MG63 (cell line): ENCODE measurements at regions not wholly inside any gene's neighbourhood (a gene's known extent, or its start where the extent isn't known, plus 50 kb on each side); places are given as distances from the start of the nearest gene placed in this dataset.
A peak's percentile ranks its signal among the peaks of the same experiment; 100 is the strongest.

Experiments
- DNase-seq: peaks from one replicate; pipeline ENCODE4 v3.0.0-alpha.2; 2020
- H3K27me3 ChIP-seq: fragments of 250-450 bp; sonication (Bioruptor Pico); 2 replicates; pipeline ENCODE4 v1.5.1; 2020; ENCODE audit warnings: mild to moderate bottlenecking, moderate library complexity
- H3K36me3 ChIP-seq: fragments of 250-450 bp; sonication (Bioruptor Pico); 2 replicates; pipeline ENCODE4 v1.5.1; 2020; ENCODE audit warnings: mild to moderate bottlenecking, moderate library complexity
- H3K4me3 ChIP-seq: fragments of 250-450 bp; sonication (Bioruptor Pico); 2 replicates; pipeline ENCODE4 v1.5.1; 2020; ENCODE audit warnings: mild to moderate bottlenecking, moderate library complexity
- H3K9me3 ChIP-seq: fragments of 250-450 bp; sonication (Bioruptor Pico); 2 replicates; pipeline ENCODE4 v1.5.1; 2020; ENCODE audit warnings: mild to moderate bottlenecking, moderate library complexity

GRCh38 chr6:2551705-2552104 lies 199.0 kb downstream of the MYLK4 start:
- Histone ChIP-seq H3K4me3 (no peak overlapping the region), H3K36me3 (no peaks in the 10 kb centered on the region), H3K9me3 (no peaks in the 10 kb centered on the region), H3K27me3 (no peaks in the 10 kb centered on the region)
- no peak for DNase-seq

GRCh38 chr6:2550247-2550646 lies 200.5 kb downstream of the MYLK4 start:
- no peaks in the 10 kb centered on the region for H3K27me3 ChIP-seq
- no peaks in the 10 kb centered on the region for H3K9me3 ChIP-seq
- H3K4me3 ChIP-seq: no peak overlapping the region
- H3K36me3 ChIP-seq: no peaks in the 10 kb centered on the region
- DNase-seq: no peak

- DNase-seq: no peak
- H3K9me3 ChIP-seq: no peaks in the 10 kb centered on the region
- H3K4me3 ChIP-seq: no peak overlapping the region
- H3K36me3 ChIP-seq: no peaks in the 10 kb centered on the region
- H3K27me3 ChIP-seq: no peaks in the 10 kb centered on the region
These were observed 200.9 kb downstream of the MYLK4 start for GRCh38 chr6:2549834-2550233.

- Histone ChIP-seq H3K9me3 (no peaks in the 10 kb centered on the region), H3K27me3 (no peaks in the 10 kb centered on the region), H3K36me3 (no peaks in the 10 kb centered on the region), H3K4me3 (no peak overlapping the region)
- DNase-seq: no peak
These were observed 203.4 kb downstream of the MYLK4 start for GRCh38 chr6:2547355-2547754.

- Histone ChIP-seq H3K4me3 (no peak overlapping the region), H3K27me3 (no peaks in the 10 kb centered on the region), H3K36me3 (no peaks in the 10 kb centered on the region), H3K9me3 (no peaks in the 10 kb centered on the region)
- no peak for DNase-seq
These were observed 203.8 kb downstream of the MYLK4 start for GRCh38 chr6:2546901-2547300.

- Histone ChIP-seq H3K4me3 (no peak overlapping the region), H3K27me3 (no peaks in the 10 kb centered on the region), H3K36me3 (no peaks in the 10 kb centered on the region), H3K9me3 (no peaks in the 10 kb centered on the region)
- DNase-seq: no peak
These were observed 205.2 kb downstream of the MYLK4 start for GRCh38 chr6:2545383-2546038.

GRCh38 chr6:2543321-2543720 lies 207.4 kb downstream of the MYLK4 start:
- no peaks in the 10 kb centered on the region for H3K9me3 ChIP-seq
- H3K36me3 ChIP-seq: no peaks in the 10 kb centered on the region
- no peak overlapping the region for H3K4me3 ChIP-seq
- no peak for DNase-seq
- H3K27me3 ChIP-seq: no peaks in the 10 kb centered on the region

- Histone ChIP-seq H3K36me3 (no peaks in the 10 kb centered on the region), H3K27me3 (no peaks in the 10 kb centered on the region)
These were observed 207.9 kb downstream of the MYLK4 start for GRCh38 chr6:2542858-2543218.

GRCh38 chr6:2542101-2542857 lies 208.4 kb downstream of the MYLK4 start:
- no peaks in the 10 kb centered on the region for H3K36me3 ChIP-seq
- no peaks in the 10 kb centered on the region for H3K27me3 ChIP-seq
- no peak for DNase-seq
- no peaks in the 10 kb centered on the region for H3K9me3 ChIP-seq
- no peak overlapping the region for H3K4me3 ChIP-seq

More at GRCh38 chr6:2542858-2543218, 207.9 kb downstream of the MYLK4 start:
- H3K9me3 ChIP-seq: no peaks in the 10 kb centered on the region
- no peak for DNase-seq
- no peak overlapping the region for H3K4me3 ChIP-seq

GRCh38 chr6:2536451-2536850 lies 214.3 kb downstream of the MYLK4 start:
- Histone ChIP-seq H3K36me3 (no peaks in the 10 kb centered on the region), H3K27me3 (no peaks in the 10 kb centered on the region), H3K9me3 (peaks cover 3% of the 10 kb centered on the region; the same call in 1 of the 2 replicates), H3K4me3 (no peak overlapping the region)
- DNase-seq: no peak

- H3K9me3 ChIP-seq: peaks cover 3% of the 10 kb centered on the region; the same call in 1 of the 2 replicates
- DNase-seq: no peak
- H3K27me3 ChIP-seq: no peaks in the 10 kb centered on the region
- no peaks in the 10 kb centered on the region for H3K36me3 ChIP-seq
- no peak overlapping the region for H3K4me3 ChIP-seq
These were observed 215.2 kb downstream of the MYLK4 start for GRCh38 chr6:2535506-2535905.

- DNase-seq: no peak
- Histone ChIP-seq H3K4me3 (no peak overlapping the region), H3K36me3 (no peaks in the 10 kb centered on the region), H3K27me3 (no peaks in the 10 kb centered on the region), H3K9me3 (peaks cover 3% of the 10 kb centered on the region; the same call in 1 of the 2 replicates)
These were observed 216.2 kb downstream of the MYLK4 start for GRCh38 chr6:2534406-2535042.

- DNase-seq: peak; percentile 73
These were observed 219.1 kb downstream of the MYLK4 start for GRCh38 chr6:2531426-2532215.

GRCh38 chr6:2529211-2529719 lies 221.5 kb downstream of the MYLK4 start:
- Histone ChIP-seq H3K36me3 (no peaks in the 10 kb centered on the region), H3K4me3 (no peak overlapping the region), H3K27me3 (no peaks in the 10 kb centered on the region), H3K9me3 (peaks cover 3% of the 10 kb centered on the region; the same call in 1 of the 2 replicates)
- no peak for DNase-seq

More at GRCh38 chr6:2531426-2532215, 219.1 kb downstream of the MYLK4 start:
- Histone ChIP-seq H3K27me3 (no peaks in the 10 kb centered on the region), H3K9me3 (peaks cover 3% of the 10 kb centered on the region; the same call in 1 of the 2 replicates), H3K4me3 (no peak overlapping the region), H3K36me3 (no peaks in the 10 kb centered on the region)

- DNase-seq: no peak
These were observed 222.6 kb downstream of the MYLK4 start for GRCh38 chr6:2528156-2528555.

GRCh38 chr6:2526766-2527165 lies 224.0 kb downstream of the MYLK4 start:
- Histone ChIP-seq H3K36me3 (no peaks in the 10 kb centered on the region), H3K4me3 (no peak overlapping the region)
- no peak for DNase-seq

More at GRCh38 chr6:2528156-2528555, 222.6 kb downstream of the MYLK4 start:
- no peaks in the 10 kb centered on the region for H3K27me3 ChIP-seq
- H3K4me3 ChIP-seq: no peak overlapping the region
- H3K9me3 ChIP-seq: peaks cover 3% of the 10 kb centered on the region; the same call in 1 of the 2 replicates
- no peaks in the 10 kb centered on the region for H3K36me3 ChIP-seq

More at GRCh38 chr6:2526766-2527165, 224.0 kb downstream of the MYLK4 start:
- H3K9me3 ChIP-seq: no peaks in the 10 kb centered on the region
- no peaks in the 10 kb centered on the region for H3K27me3 ChIP-seq
